ENCODE measurements at regions not wholly inside any gene's neighbourhood (a gene's known extent, or its start where the extent isn't known, plus 50 kb on each side); places are given as distances from the start of the nearest gene placed in this dataset.

- no peak for TF ChIP-seq POLR2A (IDR thresholded peaks at IDR 0.05)
- TF ChIP-seq CTCF (IDR thresholded peaks at IDR 0.05): no peak
Measured at GRCh38 chr2:226303707-226304106, 495.9 kb downstream of the IRS1 start.
